Gastroesophageal sphincter (tissue), 4 donors: ENCODE measurements at regions not wholly inside any gene's neighbourhood (a gene's known extent, or its start where the extent isn't known, plus 50 kb on each side); places are given as distances from the start of the nearest gene placed in this dataset.

Experiments used
- ATAC-seq: fragments of 150-250 bp; one replicate; pipeline ENCODE4 v1.9.1; 2016; ENCODE audit warnings: mild to moderate bottlenecking, moderate library complexity
- H3K27ac ChIP-seq, 4 donors: fragments of 200-600 bp; sonication (generic) in 3 of 4; 1 replicate in 3 of 4; 2 replicates in 1 of 4; pipeline ENCODE4 v1.5.1; 2016 to 2019
- H3K27me3 ChIP-seq: fragments of 200-600 bp; sonication (generic); one replicate; pipeline ENCODE4 v1.5.1; 2019
- H3K36me3 ChIP-seq, 2 donors: fragments of 200-600 bp; sonication (generic); one replicate each; pipeline ENCODE4 v1.5.1; 2019; ENCODE audit warnings: control low read depth in 1 of 2
- H3K4me1 ChIP-seq, 3 donors: fragments of 200-600 bp; sonication (generic); 1 replicate in 2 of 3; 2 replicates in 1 of 3; pipeline ENCODE4 v1.5.1; 2016 to 2019; ENCODE audit warnings: control low read depth in 2 of 3
- H3K4me3 ChIP-seq, 2 donors: fragments of 200-600 bp; sonication (generic); one replicate each; pipeline ENCODE4 v1.5.1; 2019; ENCODE audit warnings: mild to moderate bottlenecking in 1 of 2, moderate library complexity in 1 of 2
- H3K9me3 ChIP-seq, 3 donors: fragments of 200-600 bp; sonication (generic); one replicate each; pipeline ENCODE4 v1.5.1; 2017 to 2019; ENCODE audit warnings: control low read depth in 2 of 3
- EP300 ChIP-seq: sonication (generic); formaldehyde crosslinking; IDR thresholded peaks from one replicate; pipeline ENCODE4 v1.6.1; 2017; ENCODE audit warnings: antibody characterized with exemption, mild to moderate bottlenecking
- POLR2A ChIP-seq, 2 donors: fragments of 450-650 bp; IDR thresholded peaks; one replicate each; pipeline ENCODE4 v1.6.1; 2017; ENCODE audit warnings: antibody characterized with exemption in 2 of 2, mild to moderate bottlenecking in 2 of 2, moderate library complexity in 1 of 2
- POLR2AphosphoS5 ChIP-seq: sonication (generic); formaldehyde crosslinking; IDR thresholded peaks from one replicate; pipeline ENCODE4 v1.6.1; 2017; ENCODE audit warnings: antibody characterized with exemption
- WGBS, 2 donors: methylation state at CpG; one replicate each; pipeline ENCODE4 v1.1.5; 2018; ENCODE audit warnings: low coverage in 1 of 2; 5-methylcytosine and 5-hydroxymethylcytosine counted together
- TF ChIP-seq, protein P1 (sequence below), 4 experiments: fragments of 200-600 bp in 2 of 4; fragments of 450-650 bp in 2 of 4; sonication (generic) in 1 of 4; IDR thresholded peaks; one replicate each; pipeline ENCODE4 v1.5.1; 2017 to 2019; ENCODE audit warnings: antibody characterized with exemption in 4 of 4, mild to moderate bottlenecking in 2 of 4, moderate library complexity in 2 of 4

DNA sequence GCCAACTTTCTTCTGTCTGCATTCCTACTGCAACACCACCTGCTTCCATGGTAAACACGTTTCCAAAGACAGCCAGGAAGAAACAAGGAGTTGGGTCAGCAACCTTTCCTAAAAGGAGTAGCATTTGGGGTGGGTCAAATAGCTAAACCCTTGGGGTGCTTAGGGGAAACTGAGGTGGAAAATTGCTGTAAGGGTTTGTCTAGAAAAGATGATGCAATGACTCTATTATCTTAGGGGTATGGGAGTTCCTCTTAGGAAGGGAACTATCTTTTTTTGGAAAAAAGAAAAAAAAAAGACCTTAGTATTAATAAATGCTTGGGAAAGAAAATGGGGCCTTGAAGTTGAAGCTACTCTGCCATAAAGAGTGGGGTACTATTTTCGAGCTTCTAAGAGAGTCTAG, 86.1 kb upstream of the POMGNT2 start:
- no peak for ATAC-seq
- Histone ChIP-seq H3K4me1 (no peaks in the 10 kb centered on the region), H3K36me3 (no peaks in the 10 kb centered on the region), H3K4me3 (no peak overlapping the region), H3K27me3 (no peaks in the 10 kb centered on the region), H3K27ac (no peak overlapping the region), H3K9me3 (no peaks in the 10 kb centered on the region)
- 29 to 67% methylated on average over 2 of the region's 2 CpGs for WGBS, 2 donors
- TF ChIP-seq, protein P1, sequence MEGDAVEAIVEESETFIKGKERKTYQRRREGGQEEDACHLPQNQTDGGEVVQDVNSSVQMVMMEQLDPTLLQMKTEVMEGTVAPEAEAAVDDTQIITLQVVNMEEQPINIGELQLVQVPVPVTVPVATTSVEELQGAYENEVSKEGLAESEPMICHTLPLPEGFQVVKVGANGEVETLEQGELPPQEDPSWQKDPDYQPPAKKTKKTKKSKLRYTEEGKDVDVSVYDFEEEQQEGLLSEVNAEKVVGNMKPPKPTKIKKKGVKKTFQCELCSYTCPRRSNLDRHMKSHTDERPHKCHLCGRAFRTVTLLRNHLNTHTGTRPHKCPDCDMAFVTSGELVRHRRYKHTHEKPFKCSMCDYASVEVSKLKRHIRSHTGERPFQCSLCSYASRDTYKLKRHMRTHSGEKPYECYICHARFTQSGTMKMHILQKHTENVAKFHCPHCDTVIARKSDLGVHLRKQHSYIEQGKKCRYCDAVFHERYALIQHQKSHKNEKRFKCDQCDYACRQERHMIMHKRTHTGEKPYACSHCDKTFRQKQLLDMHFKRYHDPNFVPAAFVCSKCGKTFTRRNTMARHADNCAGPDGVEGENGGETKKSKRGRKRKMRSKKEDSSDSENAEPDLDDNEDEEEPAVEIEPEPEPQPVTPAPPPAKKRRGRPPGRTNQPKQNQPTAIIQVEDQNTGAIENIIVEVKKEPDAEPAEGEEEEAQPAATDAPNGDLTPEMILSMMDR (IDR thresholded peaks at IDR 0.05), result no peak
- TF ChIP-seq POLR2AphosphoS5, result no peak
- no peak for TF ChIP-seq POLR2A (IDR thresholded peaks at IDR 0.05)
- no peak for TF ChIP-seq EP300

DNA sequence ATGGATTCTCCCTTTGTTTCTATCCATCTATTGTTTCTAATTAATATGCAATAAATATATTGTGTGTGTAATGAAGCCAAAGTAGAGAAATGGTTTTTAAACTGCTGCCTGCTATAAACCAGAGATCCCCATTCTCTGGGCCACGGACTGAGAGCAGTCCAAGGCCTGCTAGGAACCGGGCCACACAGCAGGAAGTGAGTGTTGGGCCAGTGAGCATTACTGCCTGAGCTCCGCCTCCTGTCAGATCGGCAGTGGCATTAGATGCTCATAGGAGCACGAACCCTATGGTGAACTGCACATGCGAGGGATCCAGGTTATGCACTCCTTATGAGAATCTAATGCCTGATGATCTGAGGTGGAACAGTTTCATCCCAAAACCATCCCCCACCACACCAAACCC, 85.2 kb upstream of the POMGNT2 start:
- 49 to 52% methylated on average over 4 to 6 of the region's 6 CpGs for WGBS, 2 donors
- H3K4me1 ChIP-seq, result no peaks in the 10 kb centered on the region
- TF ChIP-seq, protein P1 (IDR thresholded peaks at IDR 0.05), result no peak
- no peak for TF ChIP-seq EP300
- no peak for TF ChIP-seq POLR2A (IDR thresholded peaks at IDR 0.05)
- no peak for TF ChIP-seq POLR2AphosphoS5
- H3K27ac ChIP-seq, result no peak overlapping the region
- H3K9me3 ChIP-seq, result no peaks in the 10 kb centered on the region
- ATAC-seq, result no peak
- no peaks in the 10 kb centered on the region for H3K36me3 ChIP-seq
- no peak overlapping the region for H3K4me3 ChIP-seq
- no peaks in the 10 kb centered on the region for H3K27me3 ChIP-seq

DNA sequence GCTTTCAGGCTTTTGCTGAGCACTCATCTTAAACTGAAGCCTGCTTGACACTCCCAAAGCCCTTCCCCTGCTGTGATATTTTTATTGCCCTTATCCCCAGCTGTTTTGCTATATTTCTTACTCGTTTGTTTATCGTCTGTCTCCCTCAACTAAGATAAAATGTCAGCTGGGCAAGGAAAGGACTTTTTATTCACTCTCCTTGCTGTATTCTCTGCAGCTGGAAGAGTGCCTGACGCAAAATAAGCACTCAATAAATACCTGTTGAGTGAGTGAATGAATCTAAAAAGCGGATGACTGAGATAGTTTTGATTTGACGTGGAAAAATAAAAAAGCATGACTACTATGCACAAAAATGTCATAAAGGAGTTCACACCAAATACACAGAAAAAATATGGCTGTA, 84.8 kb upstream of the POMGNT2 start:
- H3K27ac ChIP-seq, result no peak overlapping the region
- no peak for TF ChIP-seq EP300
- no peak for TF ChIP-seq POLR2A (IDR thresholded peaks at IDR 0.05)
- no peak for TF ChIP-seq POLR2AphosphoS5
- TF ChIP-seq, protein P1 (IDR thresholded peaks at IDR 0.05), result no peak
- no peak overlapping the region for H3K4me3 ChIP-seq
- H3K9me3 ChIP-seq, result no peaks in the 10 kb centered on the region
- 27 to 28% methylated on average over 2 to 5 of the region's 5 CpGs for WGBS, 2 donors
- no peaks in the 10 kb centered on the region for H3K27me3 ChIP-seq
- no peaks in the 10 kb centered on the region for H3K36me3 ChIP-seq
- ATAC-seq, result no peak
- no peaks in the 10 kb centered on the region for H3K4me1 ChIP-seq

DNA sequence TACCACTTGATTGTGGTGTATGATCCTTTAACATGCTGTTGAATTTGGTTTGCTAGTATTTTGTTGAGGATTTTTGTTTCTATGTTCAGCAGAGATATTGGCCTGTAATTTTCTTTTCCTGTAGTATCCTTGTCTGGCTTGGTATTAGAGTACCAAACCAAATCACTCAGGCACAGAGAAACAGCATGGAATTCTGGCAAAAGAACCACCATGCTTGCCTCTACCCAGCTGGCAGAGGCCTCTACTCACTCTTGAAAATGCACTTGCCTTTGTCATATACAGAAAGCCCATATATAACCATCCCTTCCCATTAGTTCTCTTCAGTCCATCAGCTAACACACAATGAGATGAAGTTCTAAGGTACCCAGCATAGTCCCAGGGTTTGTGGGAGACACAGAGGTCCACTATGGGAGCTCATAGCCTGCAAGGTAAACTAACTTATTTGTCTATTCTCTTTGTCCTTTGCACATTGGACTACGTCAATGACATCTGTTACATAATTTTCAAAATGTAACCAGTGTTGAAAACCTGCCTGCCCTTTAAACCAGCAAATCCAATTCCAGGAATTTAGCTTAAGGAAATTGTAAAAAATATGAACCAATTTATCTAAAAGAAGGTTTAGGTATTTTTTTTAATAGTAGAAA, 82.1 kb upstream of the POMGNT2 start:
- Histone ChIP-seq H3K4me1 (no peaks in the 10 kb centered on the region), H3K9me3 (no peaks in the 10 kb centered on the region), H3K4me3 (no peak overlapping the region), H3K27me3 (no peaks in the 10 kb centered on the region), H3K27ac (no peak overlapping the region), H3K36me3 (no peaks in the 10 kb centered on the region)
- no peak for ATAC-seq
- 82% methylated on average over 1 of the region's 1 CpG; no CpG with 5 or more reads in 1 of the 2 donors for WGBS, 2 donors
- no peak for TF ChIP-seq EP300
- no peak for TF ChIP-seq POLR2AphosphoS5
- no peak for TF ChIP-seq POLR2A (IDR thresholded peaks at IDR 0.05)
- TF ChIP-seq, protein P1 (IDR thresholded peaks at IDR 0.05), result no peak

DNA sequence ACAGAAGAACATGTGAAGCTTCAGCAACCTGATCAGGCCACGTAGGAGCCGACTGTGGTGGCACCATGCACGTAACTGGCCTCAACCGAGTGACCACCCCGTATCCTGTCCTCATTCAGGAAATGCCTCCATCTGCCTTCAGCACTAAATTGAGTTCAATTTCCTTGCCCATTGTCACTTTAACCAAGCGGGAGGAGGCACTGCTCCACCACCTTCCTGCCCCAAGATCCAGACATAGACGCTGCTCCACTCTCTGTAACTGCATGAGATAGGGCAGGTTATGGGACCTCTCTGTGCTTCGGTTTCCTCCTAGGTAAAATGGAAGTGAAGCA, 80.1 kb upstream of the POMGNT2 start:
- Histone ChIP-seq H3K27me3 (no peaks in the 10 kb centered on the region), H3K4me3 (no peak overlapping the region), H3K4me1 (peaks cover 0 to 1% (median 0%) of the 10 kb centered on the region in 3 donors), H3K27ac (no peak overlapping the region), H3K9me3 (no peaks in the 10 kb centered on the region), H3K36me3 (no peaks in the 10 kb centered on the region)
- TF ChIP-seq POLR2AphosphoS5, result no peak
- no peak for TF ChIP-seq EP300
- TF ChIP-seq, protein P1 (IDR thresholded peaks at IDR 0.05), result no peak
- TF ChIP-seq POLR2A (IDR thresholded peaks at IDR 0.05), result no peak
- no peak for ATAC-seq
- WGBS, 2 donors, result 81 to 91% methylated on average over 7 to 8 of the region's 8 CpGs
